SK-N-SH (cell line): ENCODE measurements at regions not wholly inside any gene's neighbourhood (a gene's known extent, or its start where the extent isn't known, plus 50 kb on each side); places are given as distances from the start of the nearest gene placed in this dataset.

Experiments
- CTCF ChIA-PET: fragments of 300-600, 350-600 bp; formaldehyde crosslinking; extraction: SDS; loops from one replicate; lab custom pipeline; 2021; lab: Yijun Ruan, JAX
- POLR2A ChIA-PET: fragments of 350-600 bp; sonication (Branson Sonifier 250); formaldehyde crosslinking; extraction: SDS; loops from one replicate; lab custom pipeline; 2020; ENCODE audit warnings: antibody characterized with exemption, inconsistent platforms; lab: Yijun Ruan, JAX
- DNase-seq: peaks from one replicate; pipeline ENCODE4 v3.0.0; 2012
- H2AFZ ChIP-seq: fragments of 200-600 bp; sonication (generic); 2 replicates; pipeline ENCODE4 v1.8.1; 2016; ENCODE audit warnings: antibody characterized with exemption, mild to moderate bottlenecking, low read depth
- H3F3A ChIP-seq: fragments of 200-600 bp; sonication (generic); replicated peaks from 2 replicates; pipeline ENCODE3; 2016; ENCODE audit warnings: antibody characterized with exemption, mild to moderate bottlenecking; ENCODE audit not compliant: insufficient read depth
- H3K27ac ChIP-seq, 2 experiments: fragments of 200-500 bp in 1 of 2; fragments of 200-600 bp in 1 of 2; sonication (Bioruptor generic) in 1 of 2; sonication (generic), shearing (Covaris generic) in 1 of 2; 2 replicates each; pipeline versions ENCODE4 v1.5.1 to v1.6.1; 2014 to 2016; ENCODE audit warnings: low read depth in 2 of 2, inconsistent platforms in 1 of 2, low read length in 1 of 2, mild to moderate bottlenecking in 1 of 2, mixed read lengths in 1 of 2
- H3K27me3 ChIP-seq: fragments of 200-600 bp; sonication (generic), shearing (Covaris generic); 2 replicates; pipeline ENCODE4 v1.6.1; 2016; ENCODE audit warnings: mixed run types; ENCODE audit not compliant: insufficient read depth
- H3K36me3 ChIP-seq, 2 experiments: fragments of 200-500 bp in 1 of 2; fragments of 200-600 bp in 1 of 2; sonication (Bioruptor generic) in 1 of 2; sonication (generic) in 1 of 2; replicated peaks in 1 of 2; 2 replicates each; pipeline versions ENCODE3 to v1.5.1; 2014 to 2016; ENCODE audit warnings: low read length in 1 of 2, mild to moderate bottlenecking in 1 of 2; ENCODE audit not compliant: insufficient read depth in 2 of 2, control insufficient read depth in 1 of 2
- H3K4me1 ChIP-seq, 2 experiments: fragments of 200-500 bp in 1 of 2; fragments of 200-600 bp in 1 of 2; sonication (Bioruptor generic) in 1 of 2; sonication (generic), shearing (Covaris generic) in 1 of 2; 2 replicates each; pipeline versions ENCODE4 v1.5.1 to v1.6.1; 2014 to 2016; ENCODE audit warnings: low read depth in 1 of 2, low read length in 1 of 2, mixed run types in 1 of 2; ENCODE audit not compliant: insufficient read depth in 2 of 2, control insufficient read depth in 1 of 2
- H3K4me2 ChIP-seq: fragments of 200-600 bp; sonication (generic), shearing (Covaris generic); 2 replicates; pipeline ENCODE4 v1.6.1; 2017; ENCODE audit warnings: mixed run types
- H3K4me3 ChIP-seq, 2 experiments: fragments of 200-500 bp in 1 of 2; fragments of 200-600 bp in 1 of 2; sonication (Bioruptor generic) in 1 of 2; sonication (generic), shearing (Covaris generic) in 1 of 2; 2 replicates each; pipeline versions ENCODE4 v1.5.1 to v1.8.1; 2014 to 2016; ENCODE audit warnings: low read depth in 2 of 2, inconsistent platforms in 1 of 2, low read length in 1 of 2, mild to moderate bottlenecking in 1 of 2, mixed read lengths in 1 of 2, moderate library complexity in 1 of 2
- H3K79me2 ChIP-seq: fragments of 200-600 bp; sonication (generic); 2 replicates; pipeline ENCODE4 v1.8.1; 2017; ENCODE audit warnings: mild to moderate bottlenecking; ENCODE audit not compliant: insufficient read depth
- H3K9ac ChIP-seq: fragments of 200-600 bp; sonication (generic); 2 replicates; pipeline ENCODE4 v1.6.1; 2017; ENCODE audit warnings: mixed run types
- H3K9me2 ChIP-seq: fragments of 200-600 bp; sonication (generic); 2 replicates; pipeline ENCODE4 v1.6.1; 2017; ENCODE audit warnings: mixed run types
- H3K9me3 ChIP-seq: fragments of 200-600 bp; sonication (generic); 2 replicates; pipeline ENCODE4 v1.6.1; 2017; ENCODE audit warnings: mixed run types, mild to moderate bottlenecking, moderate library complexity
- H4K20me1 ChIP-seq: fragments of 200-600 bp; sonication (generic); 2 replicates; pipeline ENCODE4 v1.6.1; 2017; ENCODE audit warnings: mild to moderate bottlenecking, mixed run types; ENCODE audit not compliant: insufficient read depth
- CHD2 ChIP-seq: fragments of 150-350 bp; IDR thresholded peaks from 2 replicates; pipeline ENCODE4 v1.6.1; 2018; ENCODE audit warnings: low read length; ENCODE audit not compliant: partially characterized antibody
- ELF1 ChIP-seq: IDR thresholded peaks from 2 replicates; pipeline ENCODE4 v1.4.0; 2012
- EZH2phosphoT487 ChIP-seq: fragments of 200-600 bp; sonication (generic); IDR thresholded peaks from 2 replicates; pipeline ENCODE4 v1.6.1; 2017; ENCODE audit warnings: low read depth, mixed run types, mild to moderate bottlenecking, antibody characterized with exemption, moderate library complexity, borderline replicate concordance
- FOSL2 ChIP-seq: IDR thresholded peaks from 2 replicates; pipeline ENCODE4 v1.4.0; 2012; ENCODE audit warnings: low read depth, mild to moderate bottlenecking, moderate library complexity, borderline replicate concordance
- FOXM1 ChIP-seq: IDR thresholded peaks from 2 replicates; pipeline ENCODE4 v1.4.0; 2012; ENCODE audit warnings: low read depth, mild to moderate bottlenecking
- GABPA ChIP-seq: IDR thresholded peaks from 2 replicates; pipeline ENCODE4 v1.4.0; 2012; ENCODE audit warnings: low read depth, mild to moderate bottlenecking
- GATA2 ChIP-seq: sonication (generic); formaldehyde crosslinking; IDR thresholded peaks from 2 replicates; pipeline ENCODE4 v1.5.0; 2020; ENCODE audit warnings: mild to moderate bottlenecking, missing genetic modification reagents
- MEF2A ChIP-seq: IDR thresholded peaks from 2 replicates; pipeline ENCODE4 v1.4.0; 2012; ENCODE audit warnings: low read depth, borderline replicate concordance
- MXI1 ChIP-seq: IDR thresholded peaks from 2 replicates; pipeline ENCODE4 v1.6.1; 2012; ENCODE audit warnings: mild to moderate bottlenecking, low read depth, low read length, improper control_type of control experiment
- NFIC ChIP-seq: IDR thresholded peaks from 2 replicates; pipeline ENCODE4 v1.4.0; 2012; ENCODE audit warnings: borderline replicate concordance
- NRF1 ChIP-seq: IDR thresholded peaks from 2 replicates; pipeline ENCODE4 v1.6.1; 2012; ENCODE audit warnings: low read depth, mild to moderate bottlenecking, low read length
- RCOR1 ChIP-seq: fragments of 150-350 bp; IDR thresholded peaks from 2 replicates; pipeline ENCODE4 v1.6.1; 2017; ENCODE audit warnings: antibody characterized with exemption, low read length
- RFX5 ChIP-seq: IDR thresholded peaks from 2 replicates; pipeline ENCODE4 v1.6.1; 2012; ENCODE audit warnings: mild to moderate bottlenecking, improper control_type of control experiment, low read length
- RXRA ChIP-seq: IDR thresholded peaks from 2 replicates; pipeline ENCODE4 v1.4.0; 2012; ENCODE audit warnings: low read depth, mild to moderate bottlenecking, borderline replicate concordance
- TAF1 ChIP-seq: IDR thresholded peaks from 2 replicates; pipeline ENCODE4 v1.6.1; 2012; ENCODE audit warnings: low read depth, mild to moderate bottlenecking, low read length, moderate library complexity, borderline replicate concordance
- TCF12 ChIP-seq: IDR thresholded peaks from 2 replicates; pipeline ENCODE4 v1.4.0; 2012
- TEAD4 ChIP-seq: IDR thresholded peaks from 2 replicates; pipeline ENCODE4 v1.4.0; 2012; ENCODE audit warnings: mild to moderate bottlenecking, borderline replicate concordance; ENCODE audit not compliant: insufficient read depth
- WGBS: methylation state at CpG from one replicate; pipeline ENCODE4 v1.1.6; 2017; ENCODE audit warnings: low lambda C conversion rate; 5-methylcytosine and 5-hydroxymethylcytosine counted together
- TF ChIP-seq, protein P1 (sequence below): IDR thresholded peaks from 2 replicates; pipeline ENCODE4 v1.4.0; 2012; ENCODE audit warnings: low read depth, borderline replicate concordance
- TF ChIP-seq, protein P2 (sequence below): IDR thresholded peaks from 2 replicates; pipeline ENCODE4 v1.4.0; 2012; ENCODE audit warnings: low read depth
- TF ChIP-seq, protein P3 (sequence below): fragments of 150-350 bp; IDR thresholded peaks from 2 replicates; pipeline ENCODE4 v1.6.1; 2016; ENCODE audit warnings: mild to moderate bottlenecking, low read depth, low read length
- TF ChIP-seq, protein P4 (sequence below): fragments of 200-600 bp; sonication (generic); IDR thresholded peaks from 2 replicates; pipeline ENCODE4 v1.6.1; 2017; ENCODE audit warnings: antibody characterized with exemption, mild to moderate bottlenecking, moderate library complexity

DNA sequence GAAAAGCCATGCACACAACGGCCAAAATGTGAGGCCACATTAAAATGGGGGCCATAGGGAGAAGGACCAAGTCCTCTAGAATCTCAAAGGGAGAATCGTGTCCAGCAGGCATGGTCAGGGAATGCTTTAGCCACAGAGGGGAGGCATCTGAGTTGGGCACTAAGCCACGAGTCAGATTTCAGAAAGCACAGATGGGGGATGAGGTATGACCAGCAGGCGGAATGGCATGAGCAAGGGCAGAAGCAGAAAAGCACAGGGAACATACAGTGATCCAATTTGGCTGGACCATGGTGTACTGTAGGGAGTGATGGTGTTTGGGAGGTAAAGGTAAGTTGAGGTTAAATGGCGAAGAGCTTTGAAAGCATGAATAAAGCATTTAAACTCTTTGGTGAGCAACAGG, 214.6 kb downstream of the TLE1 start:
- Histone ChIP-seq H4K20me1 (no peaks in the 10 kb centered on the region), H3K27ac (no peak overlapping the region), H3K4me1 (no peaks in the 10 kb centered on the region; a peak in 2 of 4 replicates), H3K9me2 (no peaks in the 10 kb centered on the region), H3K27me3 (no peaks in the 10 kb centered on the region), H2AFZ (no peak overlapping the region), H3K4me2 (no peak overlapping the region), H3K9me3 (no peaks in the 10 kb centered on the region), H3K79me2 (no peaks in the 10 kb centered on the region), H3K4me3 (no peak overlapping the region), H3K36me3 (no peaks in the 10 kb centered on the region), H3F3A (peaks cover 5% of the 10 kb centered on the region), H3K9ac (no peak overlapping the region)
- CTCF ChIA-PET: no interaction called here
- TF ChIP-seq TAF1 (no peak), TEAD4 (no peak), MXI1 (no peak), TCF12 (no peak), GABPA (no peak)
- TF ChIP-seq, protein P1, sequence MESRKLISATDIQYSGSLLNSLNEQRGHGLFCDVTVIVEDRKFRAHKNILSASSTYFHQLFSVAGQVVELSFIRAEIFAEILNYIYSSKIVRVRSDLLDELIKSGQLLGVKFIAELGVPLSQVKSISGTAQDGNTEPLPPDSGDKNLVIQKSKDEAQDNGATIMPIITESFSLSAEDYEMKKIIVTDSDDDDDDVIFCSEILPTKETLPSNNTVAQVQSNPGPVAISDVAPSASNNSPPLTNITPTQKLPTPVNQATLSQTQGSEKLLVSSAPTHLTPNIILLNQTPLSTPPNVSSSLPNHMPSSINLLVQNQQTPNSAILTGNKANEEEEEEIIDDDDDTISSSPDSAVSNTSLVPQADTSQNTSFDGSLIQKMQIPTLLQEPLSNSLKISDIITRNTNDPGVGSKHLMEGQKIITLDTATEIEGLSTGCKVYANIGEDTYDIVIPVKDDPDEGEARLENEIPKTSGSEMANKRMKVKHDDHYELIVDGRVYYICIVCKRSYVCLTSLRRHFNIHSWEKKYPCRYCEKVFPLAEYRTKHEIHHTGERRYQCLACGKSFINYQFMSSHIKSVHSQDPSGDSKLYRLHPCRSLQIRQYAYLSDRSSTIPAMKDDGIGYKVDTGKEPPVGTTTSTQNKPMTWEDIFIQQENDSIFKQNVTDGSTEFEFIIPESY: no peak
- TF ChIP-seq, protein P2, sequence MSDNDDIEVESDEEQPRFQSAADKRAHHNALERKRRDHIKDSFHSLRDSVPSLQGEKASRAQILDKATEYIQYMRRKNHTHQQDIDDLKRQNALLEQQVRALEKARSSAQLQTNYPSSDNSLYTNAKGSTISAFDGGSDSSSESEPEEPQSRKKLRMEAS: no peak
- TF ChIP-seq, protein P3, sequence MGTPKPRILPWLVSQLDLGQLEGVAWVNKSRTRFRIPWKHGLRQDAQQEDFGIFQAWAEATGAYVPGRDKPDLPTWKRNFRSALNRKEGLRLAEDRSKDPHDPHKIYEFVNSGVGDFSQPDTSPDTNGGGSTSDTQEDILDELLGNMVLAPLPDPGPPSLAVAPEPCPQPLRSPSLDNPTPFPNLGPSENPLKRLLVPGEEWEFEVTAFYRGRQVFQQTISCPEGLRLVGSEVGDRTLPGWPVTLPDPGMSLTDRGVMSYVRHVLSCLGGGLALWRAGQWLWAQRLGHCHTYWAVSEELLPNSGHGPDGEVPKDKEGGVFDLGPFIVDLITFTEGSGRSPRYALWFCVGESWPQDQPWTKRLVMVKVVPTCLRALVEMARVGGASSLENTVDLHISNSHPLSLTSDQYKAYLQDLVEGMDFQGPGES: no peak
- no peak for DNase-seq
- WGBS: 63% methylated on average over 5 of the region's 5 CpGs
- POLR2A ChIA-PET: no interaction called here

DNA sequence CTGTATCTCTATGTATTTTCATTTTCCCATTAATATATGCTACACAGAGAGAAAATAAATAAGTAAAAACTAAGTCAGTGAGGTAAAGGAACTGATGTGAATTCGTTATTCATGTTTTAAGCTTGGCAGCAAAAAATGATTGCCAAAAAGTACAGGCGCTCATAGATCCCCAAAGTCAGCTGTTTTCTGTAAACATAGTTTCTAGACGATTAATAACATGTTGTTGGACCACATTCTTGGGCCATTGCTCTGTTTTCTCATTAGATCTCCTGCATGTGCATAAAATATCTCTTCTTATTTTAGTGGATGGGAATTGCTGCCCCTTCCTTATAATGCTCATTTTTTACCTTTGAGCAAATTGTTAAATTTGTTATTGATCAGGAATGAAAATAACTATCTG, 215.2 kb downstream of the TLE1 start:
- ChIA-PET CTCF (no interaction called here), POLR2A (no interaction called here)
- H4K20me1 ChIP-seq: no peaks in the 10 kb centered on the region
- no peaks in the 10 kb centered on the region for H3K9me3 ChIP-seq
- H3K27ac ChIP-seq: no peak overlapping the region
- H3K36me3 ChIP-seq: no peaks in the 10 kb centered on the region
- H3K79me2 ChIP-seq: no peaks in the 10 kb centered on the region
- H2AFZ ChIP-seq: no peak overlapping the region
- H3K9ac ChIP-seq: no peak overlapping the region
- H3K4me2 ChIP-seq: no peak overlapping the region
- H3F3A ChIP-seq: peaks cover 5% of the 10 kb centered on the region
- H3K4me3 ChIP-seq: no peak overlapping the region
- no peaks in the 10 kb centered on the region for H3K9me2 ChIP-seq
- no peak for TF ChIP-seq TAF1
- TF ChIP-seq GATA2 (CRISPR knock-in tag): no peak
- TF ChIP-seq RXRA: no peak
- TF ChIP-seq NRF1: no peak
- TF ChIP-seq CHD2: no peak
- no peak for TF ChIP-seq FOSL2
- TF ChIP-seq TEAD4: no peak
- no peak for TF ChIP-seq TCF12
- no peak for TF ChIP-seq NFIC
- TF ChIP-seq MEF2A: no peak
- TF ChIP-seq ELF1: no peak
- no peak for TF ChIP-seq MXI1
- TF ChIP-seq, protein P4, sequence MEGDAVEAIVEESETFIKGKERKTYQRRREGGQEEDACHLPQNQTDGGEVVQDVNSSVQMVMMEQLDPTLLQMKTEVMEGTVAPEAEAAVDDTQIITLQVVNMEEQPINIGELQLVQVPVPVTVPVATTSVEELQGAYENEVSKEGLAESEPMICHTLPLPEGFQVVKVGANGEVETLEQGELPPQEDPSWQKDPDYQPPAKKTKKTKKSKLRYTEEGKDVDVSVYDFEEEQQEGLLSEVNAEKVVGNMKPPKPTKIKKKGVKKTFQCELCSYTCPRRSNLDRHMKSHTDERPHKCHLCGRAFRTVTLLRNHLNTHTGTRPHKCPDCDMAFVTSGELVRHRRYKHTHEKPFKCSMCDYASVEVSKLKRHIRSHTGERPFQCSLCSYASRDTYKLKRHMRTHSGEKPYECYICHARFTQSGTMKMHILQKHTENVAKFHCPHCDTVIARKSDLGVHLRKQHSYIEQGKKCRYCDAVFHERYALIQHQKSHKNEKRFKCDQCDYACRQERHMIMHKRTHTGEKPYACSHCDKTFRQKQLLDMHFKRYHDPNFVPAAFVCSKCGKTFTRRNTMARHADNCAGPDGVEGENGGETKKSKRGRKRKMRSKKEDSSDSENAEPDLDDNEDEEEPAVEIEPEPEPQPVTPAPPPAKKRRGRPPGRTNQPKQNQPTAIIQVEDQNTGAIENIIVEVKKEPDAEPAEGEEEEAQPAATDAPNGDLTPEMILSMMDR: no peak
- TF ChIP-seq RCOR1: no peak
- no peak for TF ChIP-seq RFX5
- TF ChIP-seq EZH2phosphoT487: no peak
- no peak for TF ChIP-seq FOXM1
- no peak for TF ChIP-seq GABPA
- 51% methylated on average over 3 of the region's 3 CpGs for WGBS
- H3K4me1 ChIP-seq: no peaks in the 10 kb centered on the region; a peak in 2 of 4 replicates
- no peaks in the 10 kb centered on the region for H3K27me3 ChIP-seq
- no peak for DNase-seq
